ENCODE measurements at regions not wholly inside any gene's neighbourhood (a gene's known extent, or its start where the extent isn't known, plus 50 kb on each side); places are given as distances from the start of the nearest gene placed in this dataset.

DNA sequence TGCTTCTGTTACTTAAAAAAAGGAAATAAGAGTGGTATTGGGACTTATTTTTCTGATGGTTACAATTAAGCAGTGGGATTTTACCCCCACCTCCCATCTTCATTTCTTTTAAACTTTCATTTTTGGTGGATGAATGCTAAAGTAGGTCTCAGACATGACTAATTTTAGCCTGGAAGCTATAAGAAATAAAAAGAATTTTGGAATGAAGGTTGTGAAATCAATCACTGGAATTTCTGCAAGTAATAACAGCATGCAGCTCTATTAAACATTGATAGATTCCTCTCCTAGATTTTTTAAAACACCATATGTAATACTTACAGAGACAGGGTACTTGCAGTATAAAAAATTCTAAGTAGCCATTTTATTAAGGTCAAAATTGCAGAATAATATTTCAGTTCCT is 164.2 kb upstream of the CLEC14A start:
- peak; percentile 68 for ATAC-seq (ENCODE audit: low read depth)
- H2AFZ ChIP-seq (replicated peaks; ENCODE audit: low read length, poor library complexity) = no peak overlapping the region
- H3K9me1 ChIP-seq (ENCODE audit: insufficient read depth, low read length) = no peaks in the 10 kb centered on the region
- H4K20me1 ChIP-seq (ENCODE audit: insufficient read depth, low read length) = no peaks in the 10 kb centered on the region
- H3K4me3 ChIP-seq (ENCODE audit: insufficient read depth, low read depth, low read length) = no peak overlapping the region
- H2BK20ac ChIP-seq (ENCODE audit: low read depth, low read length) = no peak overlapping the region
- no peak overlapping the region for H3K18ac ChIP-seq (ENCODE audit: low read depth, low read length)
- H3K27me3 ChIP-seq (ENCODE audit: control insufficient read depth, insufficient read depth, low read length) = no peaks in the 10 kb centered on the region
- 0 out of 2 replicates have a peak overlapping the region, but pooled peaks have one; percentile 57 for H4K91ac ChIP-seq (ENCODE audit: insufficient read depth, low read depth, low read length)
- intact Hi-C loops (cut with micrococcal nuclease) = no loop called here
- H3K9me3 ChIP-seq (ENCODE audit: control insufficient read depth, insufficient read depth, low read length) = no peaks in the 10 kb centered on the region
- peaks cover 3% of the 10 kb centered on the region; the same call in 1 of the 2 replicates for H3K4me1 ChIP-seq (ENCODE audit: control insufficient read depth, insufficient read depth, low read length)
- H2AK5ac ChIP-seq (ENCODE audit: low read depth, low read length) = no peak overlapping the region
- no peak overlapping the region for H3K56ac ChIP-seq (ENCODE audit: extremely low read depth, insufficient read depth, low read length)
- H2AK9ac ChIP-seq (replicated peaks; ENCODE audit: low read depth, low read length, poor library complexity) = no peak overlapping the region
- H4K5ac ChIP-seq (ENCODE audit: low read depth, low read length) = no peak overlapping the region
- peak overlapping the region; percentile 77; the same call in 1 of the 2 replicates for H2BK120ac ChIP-seq (ENCODE audit: low read depth, low read length)
- in situ Hi-C loops (cut with MboI; ENCODE audit: low sequenced_read_pairs) = no loop called here
- ChIA-PET POLR2A (ENCODE audit: unreplicated experiment) (interaction anchor here (0.6 to 0.7 kb wide), 2 partner anchors 15 to 167 kb away, joined by 3 read pairs; no protein-coding TSS in a partner anchor), CTCF (no interaction called here)
- H2BK5ac ChIP-seq (ENCODE audit: low read depth, low read length, poor library complexity, severe bottlenecking) = peak overlapping the region; percentile 42
- H3K23ac ChIP-seq (ENCODE audit: low read depth, low read length) = no peak overlapping the region
- BruUV-seq (replicated peaks) = no TSS peak
- no peak for TF ChIP-seq USF2 (IDR thresholded peaks at IDR 0.05; ENCODE audit: low read depth, low read length)
- TF ChIP-seq CEBPB (IDR thresholded peaks at IDR 0.05; ENCODE audit: low read depth, low read length) = peak; percentile 77
- H3K27ac ChIP-seq (ENCODE audit: insufficient read depth, low read length) = no peak overlapping the region
- H2BK15ac ChIP-seq (ENCODE audit: low read depth, low read length) = no peak overlapping the region
- no peak overlapping the region for H3K4ac ChIP-seq (ENCODE audit: low read depth, low read length)
- no peak overlapping the region for H3K9ac ChIP-seq (ENCODE audit: low read depth, low read length)
- DNase-seq = peak; percentile 46
- H3K36me3 ChIP-seq (ENCODE audit: control insufficient read depth, insufficient read depth, low read length) = no peaks in the 10 kb centered on the region
- H4K8ac ChIP-seq (ENCODE audit: low read depth in 2 of 2, low read length in 2 of 2) = no peak overlapping the region
- H3K14ac ChIP-seq (replicated peaks; ENCODE audit: low read depth, low read length) = no peak overlapping the region
- dilution Hi-C loops (cut with HindIII; ENCODE audit: low sequenced_read_pairs, unreplicated experiment) = no loop called here
- H3K4me2 ChIP-seq (ENCODE audit: low read depth, low read length) = no peak overlapping the region
- H3K79me1 ChIP-seq (ENCODE audit: low read depth in 1 of 2, low read length in 2 of 2) = no peaks in the 10 kb centered on the region
